HCT116 (cell line): ENCODE measurements at regions not wholly inside any gene's neighbourhood (a gene's known extent, or its start where the extent isn't known, plus 50 kb on each side); places are given as distances from the start of the nearest gene placed in this dataset.

Experiments
- ATAC-seq: fragments of 200-7000 bp; cut with Tn5 transposase; 2 replicates; pipeline ENCODE4 v1.9.1; 2020; ENCODE audit warnings: mild to moderate bottlenecking, moderate library complexity
- BruUV-seq: library from RNA; stranded (reverse); fragments of 400-500 nt; replicated peaks from 2 replicates; lab custom pipeline; 2021; lab: Mats Ljungman, UMichigan
- CTCF ChIA-PET: fragments of 300-600 bp; sonication (Branson Sonifier 250); formaldehyde crosslinking; loops from one replicate; lab custom pipeline; 2021; ENCODE audit warnings: antibody characterized with exemption; lab: Charles Lee
- POLR2A ChIA-PET: fragments of 300-600, 350-600 bp; sonication (Branson Sonifier 250); formaldehyde crosslinking; loops from one replicate; lab custom pipeline; 2021; ENCODE audit warnings: antibody characterized with exemption; lab: Charles Lee
- RAD21 ChIA-PET, 2 experiments: fragments of 300-600 bp; sonication (Branson Sonifier 250); formaldehyde crosslinking; loops; one replicate each; lab custom pipeline; 2023; ENCODE audit warnings: low total read pairs in 2 of 2; ENCODE audit not compliant: uncharacterized antibody in 2 of 2, unreplicated experiment in 2 of 2, low non-redundant PET in 1 of 2; lab: Charles Lee
- DNase-seq: peaks from one replicate; pipeline ENCODE4 v3.0.0-alpha.2; 2010; ENCODE audit warnings: low read depth, low spot score
- H2AFZ ChIP-seq: fragments of 200-600 bp; shearing (Covaris generic), sonication (generic); 2 replicates; pipeline ENCODE4 v1.6.1; 2017; ENCODE audit warnings: low read depth, mixed run types, mixed read lengths, antibody characterized with exemption, low read length; ENCODE audit not compliant: poor library complexity, severe bottlenecking
- H3K27ac ChIP-seq: 2 replicates; pipeline ENCODE4 v1.5.1; 2012; ENCODE audit warnings: low read depth, low read length
- H3K27me3 ChIP-seq: fragments of 200-600 bp; sonication (generic); 2 replicates; pipeline ENCODE4 v1.6.1; 2016; ENCODE audit warnings: mixed run types, low read length, mixed read lengths; ENCODE audit not compliant: insufficient read depth
- H3K36me3 ChIP-seq, 2 experiments: fragments of 200-500 bp in 1 of 2; fragments of 200-600 bp in 1 of 2; sonication (Bioruptor generic) in 1 of 2; sonication (generic) in 1 of 2; 2 replicates each; pipeline versions ENCODE4 v1.5.1 to v1.6.1; 2014 to 2016; ENCODE audit warnings: low read length in 2 of 2, inconsistent platforms in 1 of 2, mixed read lengths in 1 of 2, mixed run types in 1 of 2; ENCODE audit not compliant: insufficient read depth in 2 of 2, control insufficient read depth in 1 of 2
- H3K4me1 ChIP-seq, 2 experiments: fragments of 200-600 bp in 1 of 2; sonication (generic) in 1 of 2; 2 replicates each; pipeline versions ENCODE4 v1.5.1 to v1.6.1; 2012 to 2017; ENCODE audit warnings: low read length in 2 of 2, inconsistent platforms in 1 of 2, mild to moderate bottlenecking in 1 of 2, mixed read lengths in 1 of 2, mixed run types in 1 of 2, moderate library complexity in 1 of 2; ENCODE audit not compliant: insufficient read depth in 2 of 2, control insufficient read depth in 1 of 2
- H3K4me2 ChIP-seq: fragments of 200-600 bp; sonication (generic); 2 replicates; pipeline ENCODE4 v1.6.1; 2017; ENCODE audit warnings: mixed run types, low read length, mixed read lengths
- H3K4me3 ChIP-seq, 2 experiments: fragments of 200-600 bp in 1 of 2; sonication (generic) in 1 of 2; replicated peaks in 1 of 2; 2 replicates each; pipeline ENCODE4 v1.5.1; 2011 to 2016; ENCODE audit warnings: low read length in 2 of 2, control low read depth in 1 of 2, low read depth in 1 of 2, mild to moderate bottlenecking in 1 of 2, mixed read lengths in 1 of 2, mixed run types in 1 of 2
- H3K79me2 ChIP-seq: fragments of 200-600 bp; sonication (generic); 2 replicates; pipeline ENCODE4 v1.6.1; 2017; ENCODE audit warnings: mild to moderate bottlenecking, mixed run types, low read length, moderate library complexity, mixed read lengths; ENCODE audit not compliant: insufficient read depth
- H3K9ac ChIP-seq: fragments of 200-600 bp; sonication (generic); 2 replicates; pipeline ENCODE4 v1.6.1; 2016; ENCODE audit warnings: low read length, mixed read lengths
- H3K9me2 ChIP-seq: fragments of 200-600 bp; sonication (generic), shearing (Covaris generic); 2 replicates; pipeline ENCODE4 v1.6.1; 2017; ENCODE audit warnings: mixed run types, mild to moderate bottlenecking, moderate library complexity; ENCODE audit not compliant: insufficient read depth
- H3K9me3 ChIP-seq, 2 experiments: fragments of 200-500 bp in 1 of 2; fragments of 200-600 bp in 1 of 2; sonication (Bioruptor generic) in 1 of 2; sonication (generic) in 1 of 2; 2 replicates each; pipeline ENCODE4 v1.6.1; 2014 to 2017; ENCODE audit warnings: low read length in 2 of 2, mixed read lengths in 2 of 2, inconsistent platforms in 1 of 2, low read depth in 1 of 2, mild to moderate bottlenecking in 1 of 2, mixed run types in 1 of 2, moderate library complexity in 1 of 2; ENCODE audit not compliant: control insufficient read depth in 1 of 2, insufficient read depth in 1 of 2
- H4K20me1 ChIP-seq: fragments of 200-600 bp; sonication (generic), shearing (Covaris generic); 2 replicates; pipeline ENCODE4 v1.6.1; 2017; ENCODE audit warnings: mixed run types, mild to moderate bottlenecking, moderate library complexity; ENCODE audit not compliant: insufficient read depth
- CBX3 ChIP-seq: IDR thresholded peaks from 2 replicates; pipeline ENCODE4 v1.6.1; 2012; ENCODE audit warnings: low read depth
- CEBPB ChIP-seq: IDR thresholded peaks from 2 replicates; pipeline ENCODE4 v1.6.1; 2012; ENCODE audit warnings: low read depth
- EGR1 ChIP-seq: IDR thresholded peaks from 2 replicates; pipeline ENCODE4 v1.6.1; 2012; ENCODE audit warnings: low read depth
- EZH2 ChIP-seq: fragments of 200-600 bp; sonication (generic); IDR thresholded peaks from 2 replicates; pipeline ENCODE4 v1.6.1; 2017; ENCODE audit warnings: antibody characterized with exemption, mixed run types
- EZH2phosphoT487 ChIP-seq: fragments of 200-600 bp; IDR thresholded peaks from 2 replicates; pipeline ENCODE4 v1.6.1; 2018; ENCODE audit warnings: antibody characterized with exemption, borderline replicate concordance
- FOSL1 ChIP-seq: IDR thresholded peaks from 2 replicates; pipeline ENCODE4 v1.6.1; 2012; ENCODE audit warnings: low read depth
- JUND ChIP-seq: IDR thresholded peaks from 2 replicates; pipeline ENCODE4 v1.6.1; 2012
- POLR2AphosphoS5 ChIP-seq: IDR thresholded peaks from 2 replicates; pipeline ENCODE4 v1.6.1; 2011; ENCODE audit warnings: mild to moderate bottlenecking, low read depth, low read length, moderate library complexity
- RAD21 ChIP-seq: IDR thresholded peaks from 2 replicates; pipeline ENCODE4 v1.6.1; 2012; ENCODE audit warnings: low read depth, mild to moderate bottlenecking
- SIN3A ChIP-seq: IDR thresholded peaks from 2 replicates; pipeline ENCODE4 v1.6.1; 2012; ENCODE audit warnings: low read depth
- SP1 ChIP-seq: IDR thresholded peaks from 2 replicates; pipeline ENCODE4 v1.6.1; 2012; ENCODE audit warnings: low read depth
- SRF ChIP-seq: IDR thresholded peaks from 2 replicates; pipeline ENCODE4 v1.6.1; 2012; ENCODE audit warnings: low read depth
- YY1 ChIP-seq: IDR thresholded peaks from 2 replicates; pipeline ENCODE4 v1.6.1; 2011; ENCODE audit warnings: low read length, low read depth, moderate library complexity, mild to moderate bottlenecking; ENCODE audit not compliant: insufficient replicate concordance; ENCODE audit errors: extremely low read depth
- ZFX ChIP-seq: fragments of 450-650 bp; IDR thresholded peaks from 2 replicates; pipeline ENCODE4 v1.6.1; 2017
- ZNF274 ChIP-seq: fragments of 200-500 bp; sonication (Bioruptor generic); IDR thresholded peaks from 2 replicates; pipeline ENCODE4 v1.6.1; 2014; ENCODE audit warnings: mild to moderate bottlenecking, low read depth, low read length, inconsistent platforms
- intact Hi-C: fragments of 100-400 bp; cut with micrococcal nuclease; formaldehyde crosslinking; loops from 2 replicates; pipeline ENCODE4 v1.10.0; 2022
- TF ChIP-seq, protein P1 (sequence below): IDR thresholded peaks from 2 replicates; pipeline ENCODE4 v1.6.1; 2012
- TF ChIP-seq, protein P2 (sequence below): IDR thresholded peaks from 2 replicates; pipeline ENCODE4 v1.6.1; 2011; ENCODE audit warnings: mild to moderate bottlenecking, low read length, moderate library complexity; ENCODE audit not compliant: insufficient replicate concordance; ENCODE audit errors: extremely low read depth
- TF ChIP-seq, protein P3 (sequence below): IDR thresholded peaks from 2 replicates; pipeline ENCODE4 v1.6.1; 2012

DNA sequence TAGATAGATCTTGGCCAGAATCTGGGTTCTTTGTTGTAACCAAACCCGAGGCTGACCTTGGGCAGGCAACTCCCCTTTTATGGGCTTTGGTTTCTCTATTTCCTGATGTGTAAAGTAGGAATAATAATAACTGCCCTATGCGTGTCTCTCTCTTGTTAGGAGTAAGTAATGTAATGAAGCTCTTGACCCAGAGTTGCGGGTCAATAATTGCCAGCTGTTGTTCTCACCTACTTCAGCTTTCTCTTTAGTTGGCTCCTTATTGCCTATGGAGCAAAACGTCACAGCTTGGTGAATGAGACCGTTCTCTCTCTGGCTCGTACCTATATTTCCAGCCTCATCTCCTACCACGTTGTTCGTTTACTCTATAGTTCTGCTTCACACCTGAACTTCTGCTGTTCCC is 56.6 kb upstream of the KIRREL3 start:
- no peak overlapping the region for H2AFZ ChIP-seq
- H4K20me1 ChIP-seq = no peaks in the 10 kb centered on the region
- BruUV-seq = no TSS peak
- intact Hi-C loops = no loop called here
- no peaks in the 10 kb centered on the region for H3K9me2 ChIP-seq
- DNase-seq = no peak
- no peaks in the 10 kb centered on the region for H3K27me3 ChIP-seq
- H3K36me3 ChIP-seq = no peaks in the 10 kb centered on the region
- TF ChIP-seq, protein P1, sequence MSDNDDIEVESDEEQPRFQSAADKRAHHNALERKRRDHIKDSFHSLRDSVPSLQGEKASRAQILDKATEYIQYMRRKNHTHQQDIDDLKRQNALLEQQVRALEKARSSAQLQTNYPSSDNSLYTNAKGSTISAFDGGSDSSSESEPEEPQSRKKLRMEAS = no peak
- TF ChIP-seq, protein P2, sequence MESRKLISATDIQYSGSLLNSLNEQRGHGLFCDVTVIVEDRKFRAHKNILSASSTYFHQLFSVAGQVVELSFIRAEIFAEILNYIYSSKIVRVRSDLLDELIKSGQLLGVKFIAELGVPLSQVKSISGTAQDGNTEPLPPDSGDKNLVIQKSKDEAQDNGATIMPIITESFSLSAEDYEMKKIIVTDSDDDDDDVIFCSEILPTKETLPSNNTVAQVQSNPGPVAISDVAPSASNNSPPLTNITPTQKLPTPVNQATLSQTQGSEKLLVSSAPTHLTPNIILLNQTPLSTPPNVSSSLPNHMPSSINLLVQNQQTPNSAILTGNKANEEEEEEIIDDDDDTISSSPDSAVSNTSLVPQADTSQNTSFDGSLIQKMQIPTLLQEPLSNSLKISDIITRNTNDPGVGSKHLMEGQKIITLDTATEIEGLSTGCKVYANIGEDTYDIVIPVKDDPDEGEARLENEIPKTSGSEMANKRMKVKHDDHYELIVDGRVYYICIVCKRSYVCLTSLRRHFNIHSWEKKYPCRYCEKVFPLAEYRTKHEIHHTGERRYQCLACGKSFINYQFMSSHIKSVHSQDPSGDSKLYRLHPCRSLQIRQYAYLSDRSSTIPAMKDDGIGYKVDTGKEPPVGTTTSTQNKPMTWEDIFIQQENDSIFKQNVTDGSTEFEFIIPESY = no peak
- no peak for TF ChIP-seq JUND
- no peak for TF ChIP-seq RAD21
- TF ChIP-seq CBX3 = no peak
- TF ChIP-seq, protein P3, sequence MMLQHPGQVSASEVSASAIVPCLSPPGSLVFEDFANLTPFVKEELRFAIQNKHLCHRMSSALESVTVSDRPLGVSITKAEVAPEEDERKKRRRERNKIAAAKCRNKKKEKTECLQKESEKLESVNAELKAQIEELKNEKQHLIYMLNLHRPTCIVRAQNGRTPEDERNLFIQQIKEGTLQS = no peak
- TF ChIP-seq YY1 = no peak
- no peak for TF ChIP-seq SRF
- TF ChIP-seq SIN3A = no peak
- TF ChIP-seq EZH2phosphoT487 = no peak
- no peak for TF ChIP-seq CEBPB
- no peak for TF ChIP-seq POLR2AphosphoS5
- TF ChIP-seq EZH2 = no peak
- TF ChIP-seq ZNF274 = no peak
- no peak for TF ChIP-seq EGR1
- no peak for TF ChIP-seq FOSL1
- no peak for TF ChIP-seq ZFX
- TF ChIP-seq SP1 = no peak
- TF ChIP-seq, all 23 proteins: peak for 0
- Histone ChIP-seq H3K4me2 (no peak overlapping the region), H3K9ac (no peak overlapping the region), H3K9me3 (no peaks in the 10 kb centered on the region), H3K4me1 (no peaks in the 10 kb centered on the region), H3K4me3 (no peak overlapping the region), H3K79me2 (no peaks in the 10 kb centered on the region), H3K27ac (no peak overlapping the region)
- ChIA-PET CTCF (no interaction called here), RAD21 (no interaction called here), POLR2A (no interaction called here)
- no peak for ATAC-seq
